K562 (cell line): ENCODE measurements at regions not wholly inside any gene's neighbourhood (a gene's known extent, or its start where the extent isn't known, plus 50 kb on each side); places are given as distances from the start of the nearest gene placed in this dataset.

Experiments
- ATAC-seq: fragments of 200-7000 bp; cut with Tn5 transposase; 3 replicates; pipeline ENCODE4 v1.9.1; 2020; ENCODE audit warnings: moderate library complexity
- BruUV-seq: library from RNA; stranded (reverse); fragments of 400-500 nt; replicated peaks from 2 replicates; lab custom pipeline; 2021; lab: Mats Ljungman, UMichigan
- CTCF ChIA-PET: fragments of 300-600 bp; formaldehyde crosslinking; extraction: SDS; loops from one replicate; lab custom pipeline; 2021; ENCODE audit warnings: low intra/inter-chr PET ratio; lab: Yijun Ruan, JAX
- POLR2A ChIA-PET: fragments of 300-600, 350-650 bp; sonication (Branson Sonifier 250); formaldehyde crosslinking; extraction: SDS; loops from one replicate; lab custom pipeline; 2021; ENCODE audit warnings: antibody characterized with exemption, inconsistent platforms; lab: Yijun Ruan, JAX
- DNase-seq, 4 experiments: peaks; one replicate each; pipeline versions ENCODE4 v3.0.0 to v3.0.0-alpha.2; 2011 to 2018; ENCODE audit warnings: low spot score in 3 of 4, mixed read lengths in 3 of 4; ENCODE audit errors: extremely low read depth in 1 of 4
- FAIRE-seq: peaks from 2 replicates; lab custom pipeline; 2011; peaks lifted over from hg19 to GRCh38; lab: Jason Lieb, UNC
- H2AFZ ChIP-seq: 2 replicates; pipeline ENCODE4 v1.6.0; 2011; ENCODE audit warnings: low read depth, low read length, control low read depth, inconsistent platforms
- H3K27ac ChIP-seq: fragments of 200-600 bp; 3 replicates; pipeline ENCODE4 v1.8.0; 2011; ENCODE audit warnings: low read depth, mild to moderate bottlenecking, control low read depth, inconsistent platforms, low read length, moderate library complexity, mixed read lengths; ENCODE audit errors: extremely low read depth
- H3K27me3 ChIP-seq, 2 experiments: fragments of 300-600 bp in 1 of 2; 2 replicates in 1 of 2; 3 replicates in 1 of 2; pipeline versions ENCODE4 v1.6.0 to v1.8.0; 2011; ENCODE audit warnings: inconsistent platforms in 2 of 2, low read length in 2 of 2, mild to moderate bottlenecking in 1 of 2, mixed read lengths in 1 of 2, moderate library complexity in 1 of 2; ENCODE audit not compliant: control insufficient read depth in 2 of 2, insufficient read depth in 2 of 2
- H3K36me3 ChIP-seq: fragments of 300-600 bp; 3 replicates; pipeline ENCODE4 v1.8.0; 2011; ENCODE audit warnings: mild to moderate bottlenecking, low read length, inconsistent platforms; ENCODE audit not compliant: control insufficient read depth, insufficient read depth
- H3K4me1 ChIP-seq, 2 experiments: fragments of 200-600 bp in 1 of 2; replicated peaks in 1 of 2; 2 replicates in 1 of 2; 3 replicates in 1 of 2; pipeline versions ENCODE4 v1.5.1 to v1.8.0; 2011; ENCODE audit warnings: inconsistent platforms in 2 of 2, low read length in 2 of 2, mild to moderate bottlenecking in 1 of 2, mixed read lengths in 1 of 2, moderate library complexity in 1 of 2; ENCODE audit not compliant: control insufficient read depth in 2 of 2, insufficient read depth in 2 of 2
- H3K4me2 ChIP-seq: 2 replicates; pipeline ENCODE4 v1.6.1; 2011; ENCODE audit warnings: low read length, control low read depth, inconsistent platforms, mixed read lengths; ENCODE audit not compliant: insufficient read depth
- H3K4me3 ChIP-seq: fragments of 200-600 bp; sonication (generic), shearing (Covaris generic); 2 replicates; pipeline ENCODE4 v1.5.1; 2016; ENCODE audit warnings: control low read depth, inconsistent platforms
- H3K79me2 ChIP-seq: fragments of 200-600 bp; 3 replicates; pipeline ENCODE4 v1.8.0; 2011; ENCODE audit warnings: low read length, inconsistent platforms; ENCODE audit not compliant: control insufficient read depth, insufficient read depth
- H3K9ac ChIP-seq, 2 experiments: 2 replicates each; pipeline versions ENCODE4 v1.6.0 to v1.6.1; 2011; ENCODE audit warnings: low read depth in 2 of 2, low read length in 2 of 2, control low read depth in 1 of 2, inconsistent platforms in 1 of 2, mild to moderate bottlenecking in 1 of 2, mixed read lengths in 1 of 2; ENCODE audit not compliant: insufficient read depth in 1 of 2
- H3K9me1 ChIP-seq: one replicate; pipeline ENCODE4 v1.6.0; 2011; ENCODE audit warnings: inconsistent platforms, mild to moderate bottlenecking, low read length, moderate library complexity; ENCODE audit not compliant: control insufficient read depth, insufficient read depth
- H3K9me3 ChIP-seq: replicated peaks from 2 replicates; pipeline ENCODE4 v1.5.1; 2011; ENCODE audit warnings: low read depth, low read length, inconsistent platforms; ENCODE audit not compliant: control insufficient read depth, insufficient read depth
- H4K20me1 ChIP-seq: replicated peaks from 2 replicates; pipeline ENCODE4 v1.6.1; 2011; ENCODE audit warnings: low read length, inconsistent platforms, mixed read lengths; ENCODE audit not compliant: control insufficient read depth, insufficient read depth
- ATF7 ChIP-seq: fragments of 450-650 bp; IDR thresholded peaks from 2 replicates; pipeline ENCODE4 v1.7.1; 2014; ENCODE audit warnings: mild to moderate bottlenecking, moderate library complexity
- MEIS2 ChIP-seq: fragments of 450-650 bp; IDR thresholded peaks from 2 replicates; pipeline ENCODE4 v1.6.1; 2014; ENCODE audit warnings: mild to moderate bottlenecking; ENCODE audit not compliant: partially characterized antibody
- NFIX ChIP-seq: fragments of 250-450 bp; sonication (Bioruptor Pico); IDR thresholded peaks from 2 replicates; pipeline ENCODE4 v1.4.0; 2020; ENCODE audit warnings: low read depth, mild to moderate bottlenecking, moderate library complexity
- PHF21A ChIP-seq: fragments of 450-650 bp; IDR thresholded peaks from 2 replicates; pipeline ENCODE4 v1.6.1; 2017; ENCODE audit warnings: low read depth, borderline replicate concordance
- SIRT6 ChIP-seq: IDR thresholded peaks from one replicate; pipeline ENCODE4 v1.6.1; 2012; ENCODE audit warnings: low read depth, mild to moderate bottlenecking, control low read depth, inconsistent platforms, low read length, moderate library complexity
- ZFP36 ChIP-seq: fragments of 150-350 bp; IDR thresholded peaks from 2 replicates; pipeline ENCODE4 v1.6.1; 2018; ENCODE audit warnings: low read length, low read depth; ENCODE audit not compliant: partially characterized antibody
- ZNF778 ChIP-seq: fragments of 450-650 bp; formaldehyde crosslinking; IDR thresholded peaks from 2 replicates; pipeline ENCODE4 v1.4.0; 2020; ENCODE audit warnings: mild to moderate bottlenecking, moderate library complexity
- WGBS: fragments of 100-300 bp; shearing (Covaris generic); methylation state at CpG from one replicate; pipeline ENCODE4 v1.1.6; 2016; ENCODE audit warnings: low coverage, mixed read lengths; ENCODE audit not compliant: insufficient coverage; ENCODE audit errors: missing lambda C conversion rate; 5-methylcytosine and 5-hydroxymethylcytosine counted together
- in situ Hi-C: fragments of 300-500 bp; cut with MboI; formaldehyde crosslinking; loops from 4 replicates; pipeline ENCODE4 v1.15.0; 2018; ENCODE audit warnings: inconsistent platforms, mixed read lengths
- intact Hi-C: fragments of 100-400 bp; cut with micrococcal nuclease; formaldehyde crosslinking; loops from 2 replicates; pipeline ENCODE4 v1.14.2; 2022

- H3K36me3 ChIP-seq: no peaks in the 10 kb centered on the region
- H3K27me3 ChIP-seq: no peaks in the 10 kb centered on the region
- H4K20me1 ChIP-seq: no peaks in the 10 kb centered on the region
- no peaks in the 10 kb centered on the region for H3K4me1 ChIP-seq
- intact Hi-C loops (no loop called here), in situ Hi-C loops (no loop called here)
- ATAC-seq (no peak), FAIRE-seq (no peak), DNase-seq (no peak)
- POLR2A ChIA-PET: interaction anchor here (0.7 kb wide), 1 partner anchor 24 kb away, joined by 3 read pairs; no protein-coding TSS in a partner anchor
- H3K9me3 ChIP-seq: no peaks in the 10 kb centered on the region
- no peaks in the 10 kb centered on the region for H3K79me2 ChIP-seq
- BruUV-seq: no TSS peak
- H3K4me3 ChIP-seq: no peak overlapping the region
- 0% methylated on average over 5 of the region's 5 CpGs for WGBS
- no peak overlapping the region for H3K27ac ChIP-seq
- H2AFZ ChIP-seq: no peak overlapping the region
- H3K9me1 ChIP-seq: no peaks in the 10 kb centered on the region
- no peak overlapping the region for H3K4me2 ChIP-seq
- CTCF ChIA-PET: no interaction called here
- no peak for TF ChIP-seq MEIS2
- TF ChIP-seq SIRT6: no peak
- TF ChIP-seq ZNF778: no peak
- H3K9ac ChIP-seq: no peak overlapping the region
Observed at GRCh38 chr2:66050392-66050791, 384.5 kb upstream of the MEIS1 start.

- CTCF ChIA-PET: no interaction called here
- H3K27me3 ChIP-seq: no peaks in the 10 kb centered on the region
Observed at GRCh38 chr2:66048667-66049066, 386.3 kb upstream of the MEIS1 start.

More at GRCh38 chr2:66048667-66049066, 386.3 kb upstream of the MEIS1 start:
- H3K4me3 ChIP-seq: no peak overlapping the region
- intact Hi-C loops: no loop called here
- H3K9ac ChIP-seq: no peak overlapping the region
- H3K27ac ChIP-seq: no peak overlapping the region
- H3K9me3 ChIP-seq: no peaks in the 10 kb centered on the region
- no TSS peak for BruUV-seq
- no peaks in the 10 kb centered on the region for H3K79me2 ChIP-seq
- no peaks in the 10 kb centered on the region for H3K36me3 ChIP-seq
- in situ Hi-C loops: no loop called here
- H2AFZ ChIP-seq: no peak overlapping the region
- ATAC-seq (no peak), FAIRE-seq (no peak), DNase-seq (no peak)
- no peaks in the 10 kb centered on the region for H3K4me1 ChIP-seq
- POLR2A ChIA-PET: no interaction called here
- H3K4me2 ChIP-seq: no peak overlapping the region
- H3K9me1 ChIP-seq: no peaks in the 10 kb centered on the region
- no peak for TF ChIP-seq ATF7
- no peak for TF ChIP-seq NFIX
- no peak for TF ChIP-seq ZFP36
- no peak for TF ChIP-seq PHF21A
- WGBS: 3% methylated on average over 3 of the region's 3 CpGs
- no peaks in the 10 kb centered on the region for H4K20me1 ChIP-seq
